RWPE1 (cell line): ENCODE measurements at regions not wholly inside any gene's neighbourhood (a gene's known extent, or its start where the extent isn't known, plus 50 kb on each side); places are given as distances from the start of the nearest gene placed in this dataset.
"Not testable (repeated sequence)": the region's sequence is repeated elsewhere in the genome, so short reads cannot be mapped to it uniquely, and the experiment has no call there.

Experiments
- CTCF ChIA-PET: fragments of 350-600 bp; sonication (Branson Sonifier 250); formaldehyde crosslinking; extraction: SDS; loops from one replicate; lab custom pipeline; 2021; lab: Yijun Ruan, JAX
- POLR2A ChIA-PET: fragments of 400-600 bp; formaldehyde crosslinking; extraction: SDS; loops from one replicate; lab custom pipeline; 2020; ENCODE audit warnings: antibody characterized with exemption; ENCODE audit not compliant: low non-redundant PET; lab: Yijun Ruan, JAX
- DNase-seq: peaks from one replicate; pipeline ENCODE4 v3.0.0; 2012; ENCODE audit warnings: low spot score
- H3K27ac ChIP-seq: fragments of 450-650 bp; 2 replicates; pipeline ENCODE4 v1.5.1; 2017
- TF ChIP-seq, protein P1 (sequence below): fragments of 450-650 bp; conservative IDR thresholded peaks from 2 replicates; pipeline ENCODE4 v1.5.1; 2017; ENCODE audit warnings: low read depth, mild to moderate bottlenecking

DNA sequence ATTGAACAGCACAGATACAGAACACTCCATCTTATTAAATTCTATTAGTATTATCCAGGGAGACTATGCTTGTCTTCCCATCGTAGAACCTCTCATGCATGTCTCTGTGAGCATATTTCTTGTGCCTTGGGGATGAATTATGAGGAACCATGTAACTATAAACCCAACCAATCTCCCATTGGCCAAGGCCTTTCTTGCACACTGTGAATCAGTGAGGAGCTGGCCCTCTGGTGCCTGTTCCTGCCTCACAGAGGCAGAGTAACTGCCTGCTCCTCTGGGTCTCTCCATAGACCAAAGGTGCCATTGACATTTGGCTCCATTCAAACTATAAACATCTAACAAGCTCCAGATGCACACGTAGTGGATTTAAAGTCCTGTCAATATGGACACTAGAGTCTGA lies 190.4 kb downstream of the ENC1 start:
- TF ChIP-seq, protein P1, sequence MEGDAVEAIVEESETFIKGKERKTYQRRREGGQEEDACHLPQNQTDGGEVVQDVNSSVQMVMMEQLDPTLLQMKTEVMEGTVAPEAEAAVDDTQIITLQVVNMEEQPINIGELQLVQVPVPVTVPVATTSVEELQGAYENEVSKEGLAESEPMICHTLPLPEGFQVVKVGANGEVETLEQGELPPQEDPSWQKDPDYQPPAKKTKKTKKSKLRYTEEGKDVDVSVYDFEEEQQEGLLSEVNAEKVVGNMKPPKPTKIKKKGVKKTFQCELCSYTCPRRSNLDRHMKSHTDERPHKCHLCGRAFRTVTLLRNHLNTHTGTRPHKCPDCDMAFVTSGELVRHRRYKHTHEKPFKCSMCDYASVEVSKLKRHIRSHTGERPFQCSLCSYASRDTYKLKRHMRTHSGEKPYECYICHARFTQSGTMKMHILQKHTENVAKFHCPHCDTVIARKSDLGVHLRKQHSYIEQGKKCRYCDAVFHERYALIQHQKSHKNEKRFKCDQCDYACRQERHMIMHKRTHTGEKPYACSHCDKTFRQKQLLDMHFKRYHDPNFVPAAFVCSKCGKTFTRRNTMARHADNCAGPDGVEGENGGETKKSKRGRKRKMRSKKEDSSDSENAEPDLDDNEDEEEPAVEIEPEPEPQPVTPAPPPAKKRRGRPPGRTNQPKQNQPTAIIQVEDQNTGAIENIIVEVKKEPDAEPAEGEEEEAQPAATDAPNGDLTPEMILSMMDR = no peak
- no peak overlapping the region for H3K27ac ChIP-seq
- ChIA-PET POLR2A (no interaction called here), CTCF (no interaction called here)
- DNase-seq = no peak

DNA sequence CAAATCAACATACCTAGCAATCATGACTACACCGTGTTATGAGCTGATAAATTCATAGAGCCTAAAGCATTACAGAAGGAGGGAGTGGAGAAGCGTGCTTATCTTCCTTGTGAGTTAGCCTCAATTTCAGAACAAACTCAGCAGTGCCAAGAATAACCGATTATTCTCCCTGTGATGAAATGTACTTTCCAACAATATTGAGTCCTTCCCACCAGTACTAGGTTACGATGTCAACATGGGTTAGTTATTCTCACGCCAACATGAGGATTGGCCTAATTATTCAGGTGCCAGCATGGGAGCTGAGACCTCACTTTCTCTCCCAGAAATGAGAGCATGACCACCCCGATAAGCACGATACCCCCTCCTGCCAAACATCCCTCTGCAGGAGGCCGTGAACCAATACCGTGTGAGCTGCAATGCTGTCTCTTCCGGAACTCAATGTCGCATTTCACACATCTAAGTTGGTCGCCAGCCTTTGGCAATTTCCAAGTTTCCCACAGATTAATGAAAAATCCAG lies 193.7 kb downstream of the ENC1 start:
- TF ChIP-seq, protein P1 = no peak
- no peak for DNase-seq
- ChIA-PET POLR2A (no interaction called here), CTCF (no interaction called here)
- H3K27ac ChIP-seq = no peak overlapping the region

DNA sequence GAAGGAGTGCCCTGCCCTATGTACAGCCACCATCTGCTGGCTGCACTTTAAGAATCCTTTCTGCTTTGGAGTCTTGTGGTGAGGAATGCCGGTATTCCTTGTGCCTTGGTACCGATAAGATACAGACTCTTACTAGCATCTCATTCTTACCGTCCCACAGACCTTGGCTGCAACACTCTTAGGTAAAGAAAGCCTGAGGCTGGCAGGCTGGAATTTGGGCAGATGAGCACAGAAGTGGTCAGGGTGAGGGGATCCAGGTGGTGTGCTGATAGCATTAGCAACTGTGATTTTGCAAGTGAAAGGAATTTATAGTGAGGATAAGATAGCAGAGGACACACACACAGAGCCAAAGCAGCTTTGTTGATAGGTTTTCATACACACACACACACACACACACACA lies 198.1 kb downstream of the ENC1 start:
- no peak for DNase-seq
- CTCF ChIA-PET = interaction anchor here (0.6 kb wide), 1 partner anchor 52 kb away, joined by 5 read pairs; no protein-coding TSS in a partner anchor
- TF ChIP-seq, protein P1 = no peak
- no peak overlapping the region for H3K27ac ChIP-seq
- POLR2A ChIA-PET = no interaction called here

DNA sequence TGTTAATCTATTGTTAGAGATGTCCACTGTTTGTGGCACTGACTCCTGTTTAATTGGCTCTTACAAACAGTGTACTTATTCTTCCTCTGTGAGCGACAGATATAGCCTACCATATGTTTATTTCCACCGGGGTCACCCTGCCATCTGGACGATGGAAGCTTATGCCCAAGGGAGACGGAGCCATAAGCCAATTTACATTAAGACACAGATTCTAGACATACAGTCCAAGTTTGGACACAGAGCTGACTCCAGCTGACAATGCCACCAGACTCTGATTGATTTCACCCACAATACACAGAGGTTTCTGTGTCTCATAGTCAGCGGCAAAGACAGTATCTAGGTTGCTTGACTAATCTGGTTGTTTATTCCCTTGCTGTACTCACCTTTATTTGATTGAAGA lies 198.9 kb downstream of the ENC1 start:
- DNase-seq = no peak
- no peak overlapping the region for H3K27ac ChIP-seq
- TF ChIP-seq, protein P1 = no peak
- POLR2A ChIA-PET = no interaction called here
- CTCF ChIA-PET = no interaction called here

DNA sequence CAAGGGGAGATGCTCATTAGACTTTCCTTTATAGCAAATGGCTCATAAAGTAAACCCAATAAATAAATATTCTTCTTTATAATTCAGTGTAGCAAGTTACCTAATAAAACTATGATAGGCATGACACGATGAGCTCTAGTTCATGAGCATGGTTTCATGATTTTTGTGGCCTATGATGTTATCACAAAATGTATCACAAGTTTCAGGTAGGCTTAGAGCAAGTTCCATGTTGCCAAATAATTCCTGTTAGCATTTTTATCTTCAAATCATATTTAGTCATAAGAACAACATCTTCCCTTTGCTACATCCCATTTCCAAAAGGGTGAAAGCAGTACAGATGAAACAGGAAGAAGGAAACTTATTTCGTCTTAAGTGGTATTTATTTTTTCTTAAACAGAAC lies 200.2 kb downstream of the ENC1 start:
- no peak overlapping the region for H3K27ac ChIP-seq
- TF ChIP-seq, protein P1 = no peak
- ChIA-PET POLR2A (no interaction called here), CTCF (no interaction called here)
- DNase-seq = no peak

DNA sequence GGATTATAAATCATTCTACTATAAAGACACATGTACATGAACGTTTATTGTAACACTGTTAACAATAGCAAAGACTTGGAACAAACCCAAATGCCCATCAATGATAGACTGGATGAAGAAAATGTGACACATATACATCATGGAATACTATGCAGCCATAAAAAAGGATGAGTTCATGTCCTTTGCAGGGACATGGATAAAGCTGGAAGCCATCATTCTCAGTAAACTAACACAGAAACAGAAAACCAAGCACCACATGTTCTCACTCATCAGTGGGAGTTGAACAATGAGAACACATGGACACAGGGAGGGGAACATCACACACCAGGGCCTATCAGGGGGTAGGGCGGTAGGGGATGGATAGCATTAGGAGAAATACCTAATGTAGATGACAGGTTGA lies 202.7 kb downstream of the ENC1 start:
- CTCF ChIA-PET = interaction anchor here (0.9 kb wide), 1 partner anchor 26 kb away, joined by 4 read pairs; no protein-coding TSS in a partner anchor
- H3K27ac ChIP-seq, POLR2A ChIA-PET, DNase-seq: not testable (repeated sequence)

DNA sequence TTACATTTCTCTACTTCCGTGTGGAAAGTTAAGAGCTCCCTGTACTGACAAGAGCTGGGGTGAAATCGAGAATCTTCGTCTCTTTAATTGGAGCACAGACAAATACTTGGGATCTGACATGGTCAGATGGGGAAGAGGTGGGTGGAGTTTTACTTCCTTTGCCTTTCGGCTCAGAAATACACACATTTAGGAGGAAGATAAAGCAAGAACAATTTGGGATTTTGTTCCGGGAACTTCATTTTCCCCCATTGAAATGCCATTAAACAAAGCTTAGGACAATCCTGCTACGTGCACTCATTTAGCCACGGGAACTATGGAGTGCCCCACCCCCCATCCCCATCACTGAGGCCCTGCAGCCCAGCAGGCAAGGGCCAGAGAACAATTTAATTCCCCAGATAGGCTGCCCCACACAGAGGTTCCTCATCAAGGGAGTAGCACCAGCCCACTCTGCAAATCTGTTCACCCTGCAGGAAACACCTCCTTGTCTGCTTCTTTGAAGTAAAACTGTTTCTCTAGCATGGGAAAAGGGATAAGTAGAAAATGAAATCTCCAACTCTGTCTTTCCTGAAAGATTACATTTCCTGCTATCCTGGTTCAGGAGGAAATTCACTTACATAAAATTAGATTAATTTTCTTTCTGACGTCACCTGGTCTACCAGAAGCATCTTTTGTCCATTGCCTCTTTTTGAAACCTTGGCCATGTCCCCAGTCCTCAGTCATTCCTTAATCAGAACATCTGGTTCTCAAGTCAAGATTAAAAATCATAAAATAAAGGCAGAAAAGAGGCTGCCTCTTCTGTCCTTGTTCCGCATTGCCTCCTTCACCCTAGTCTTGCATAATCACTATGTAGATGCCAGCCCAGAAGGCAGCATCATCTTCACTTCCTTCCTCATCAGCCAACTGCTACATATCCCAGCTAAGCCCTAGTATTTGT lies 206.4 kb downstream of the ENC1 start:
- no peak for DNase-seq
- ChIA-PET POLR2A (no interaction called here), CTCF (interaction anchor here (0.6 kb wide), 1 partner anchor 47 kb away, joined by 3 read pairs; no protein-coding TSS in a partner anchor)
- TF ChIP-seq, protein P1 = no peak
- peak overlapping the region; percentile 66 for H3K27ac ChIP-seq
